Activated naive CD4-positive, alpha-beta T cell treated with anti-CD3 and anti-CD28 coated beads, Interleukin-2, amount 50 U/mL, for 72 hours (primary cell): ENCODE measurements at regions not wholly inside any gene's neighbourhood (a gene's known extent, or its start where the extent isn't known, plus 50 kb on each side); places are given as distances from the start of the nearest gene placed in this dataset.
"Not testable (repeated sequence)": the region's sequence is repeated elsewhere in the genome, so short reads cannot be mapped to it uniquely, and the experiment has no call there.

Experiments
- ATAC-seq, 2 donors: fragments of 150-1000 bp; cut with Tn5 transposase; 2 replicates each; pipeline ENCODE4 v1.10.0; 2021; ENCODE audit warnings: mild to moderate bottlenecking in 2 of 2, moderate library complexity in 2 of 2
- DNase-seq, 2 donors: peaks; one replicate each; pipeline ENCODE4 v3.0.0; 2021 to 2022; ENCODE audit warnings: low spot score in 2 of 2
- H3K27ac Mint-ChIP-seq, 2 donors: one replicate each; pipeline ENCODE4 v1.8.0; 2022; ENCODE audit warnings: mild to moderate bottlenecking in 2 of 2, mixed read lengths in 2 of 2
- H3K36me3 Mint-ChIP-seq, 2 donors: one replicate each; pipeline ENCODE4 v1.8.0; 2022; ENCODE audit warnings: mixed read lengths in 2 of 2
- H3K9me3 Mint-ChIP-seq, 2 donors: one replicate each; pipeline ENCODE4 v1.8.0; 2022; ENCODE audit warnings: mixed read lengths in 2 of 2

DNA sequence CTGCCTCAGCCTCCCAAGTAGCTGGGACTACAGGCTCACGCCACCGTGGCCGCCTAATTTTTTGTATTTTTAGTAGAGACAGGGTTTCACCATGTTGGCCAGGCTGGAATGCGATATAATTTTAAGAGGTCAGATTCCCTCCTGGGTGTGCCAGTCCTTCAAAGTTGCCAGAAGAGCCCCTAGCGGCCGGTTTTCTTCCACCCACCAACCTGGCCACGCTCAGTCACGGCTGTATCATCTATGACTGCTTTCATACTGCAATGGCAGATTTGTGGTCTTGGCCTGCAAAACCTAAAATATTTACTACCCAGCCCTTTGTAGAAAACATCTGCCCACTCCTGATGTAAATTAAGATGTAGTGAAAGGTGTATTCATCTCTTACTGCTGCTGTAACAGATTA is 117.5 kb upstream of the BASP1 start:
- DNase-seq (no peak), ATAC-seq (no peak)
- Mint-ChIP-seq H3K36me3 (no peaks in the 10 kb centered on the region), H3K9me3 (no peaks in the 10 kb centered on the region), H3K27ac (no peak overlapping the region)

DNA sequence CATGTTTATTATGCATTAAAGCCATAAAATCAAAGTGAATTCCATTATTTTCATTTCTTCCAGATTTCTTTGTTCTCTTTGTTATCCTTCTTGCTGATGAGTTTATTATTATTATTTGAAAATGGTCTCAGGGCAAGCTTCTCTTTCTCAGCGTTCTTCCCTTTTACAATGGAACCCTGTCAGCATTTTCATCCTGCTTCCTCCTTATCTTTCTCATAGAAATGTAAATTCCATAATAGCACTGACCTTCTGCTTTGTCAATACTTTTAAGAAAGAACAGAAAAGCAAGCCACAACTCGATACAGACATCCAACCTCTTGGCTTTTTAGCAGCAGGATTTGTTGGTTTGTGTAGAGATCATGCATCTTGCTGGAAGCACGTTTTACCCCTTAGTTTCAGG is 114.0 kb upstream of the BASP1 start:
- H3K36me3 Mint-ChIP-seq: no peaks in the 10 kb centered on the region
- ATAC-seq: no peak

DNA sequence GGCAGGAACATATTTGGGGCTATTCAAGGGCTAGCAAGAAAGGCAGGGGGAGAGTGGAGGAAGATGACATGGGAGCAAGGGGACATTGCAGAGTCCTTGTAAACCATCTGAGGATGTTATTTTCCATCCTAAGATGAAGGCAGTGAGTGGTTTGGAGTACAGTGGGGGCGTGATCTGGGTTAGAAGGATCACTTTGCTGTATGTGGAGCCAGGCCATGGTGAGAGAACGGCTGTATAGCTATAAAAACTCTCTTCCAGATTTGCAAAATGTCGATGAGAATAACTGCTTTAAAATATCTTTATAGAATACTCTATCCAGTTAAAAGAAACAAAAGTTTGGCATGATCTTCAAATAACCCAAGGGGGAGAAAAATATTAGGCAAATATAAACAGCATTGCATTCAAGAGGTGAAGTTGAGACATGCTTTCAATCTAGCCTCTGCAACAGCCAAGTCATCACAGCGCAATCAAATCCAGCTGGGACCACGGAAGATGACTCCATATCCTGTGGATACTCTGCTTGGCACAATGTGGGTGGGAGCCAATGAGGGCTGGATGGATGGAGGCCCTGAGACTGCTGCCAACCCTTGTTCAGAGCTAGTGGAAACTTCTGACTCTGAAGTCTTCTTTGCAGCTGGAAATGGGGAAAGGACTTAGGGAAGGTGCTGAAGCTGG is 111.5 kb upstream of the BASP1 start:
- ATAC-seq: no peak
- no peaks in the 10 kb centered on the region for H3K36me3 Mint-ChIP-seq
- H3K9me3 Mint-ChIP-seq: no peaks in the 10 kb centered on the region
- no peak overlapping the region for H3K27ac Mint-ChIP-seq
- no peak for DNase-seq

More for the DNA sequence above, 114.0 kb upstream of the BASP1 start:
- DNase-seq: no peak
- Mint-ChIP-seq H3K9me3 (no peaks in the 10 kb centered on the region), H3K27ac (no peak overlapping the region)

DNA sequence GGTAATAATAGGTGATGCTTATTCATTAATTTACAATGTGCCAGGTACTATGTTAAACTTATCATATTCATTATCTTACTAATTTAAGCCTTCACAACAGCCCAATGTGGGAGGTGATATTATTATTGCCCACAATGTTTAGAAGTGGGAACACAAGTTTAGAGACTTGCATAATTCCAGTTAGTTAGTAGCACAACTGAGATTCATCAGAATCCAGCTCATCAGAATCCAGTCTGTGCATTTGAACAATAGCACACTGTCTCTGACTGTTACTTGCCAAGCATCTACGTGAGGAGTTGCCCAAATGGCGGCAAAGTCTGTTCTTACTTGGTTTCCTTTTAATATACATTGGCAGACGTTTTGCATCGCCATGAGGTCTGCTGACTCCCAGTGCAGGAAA is 110.9 kb upstream of the BASP1 start:
- ATAC-seq: no peak
- H3K9me3 Mint-ChIP-seq: no peaks in the 10 kb centered on the region
- DNase-seq: no peak
- no peak overlapping the region for H3K27ac Mint-ChIP-seq
- H3K36me3 Mint-ChIP-seq: no peaks in the 10 kb centered on the region

DNA sequence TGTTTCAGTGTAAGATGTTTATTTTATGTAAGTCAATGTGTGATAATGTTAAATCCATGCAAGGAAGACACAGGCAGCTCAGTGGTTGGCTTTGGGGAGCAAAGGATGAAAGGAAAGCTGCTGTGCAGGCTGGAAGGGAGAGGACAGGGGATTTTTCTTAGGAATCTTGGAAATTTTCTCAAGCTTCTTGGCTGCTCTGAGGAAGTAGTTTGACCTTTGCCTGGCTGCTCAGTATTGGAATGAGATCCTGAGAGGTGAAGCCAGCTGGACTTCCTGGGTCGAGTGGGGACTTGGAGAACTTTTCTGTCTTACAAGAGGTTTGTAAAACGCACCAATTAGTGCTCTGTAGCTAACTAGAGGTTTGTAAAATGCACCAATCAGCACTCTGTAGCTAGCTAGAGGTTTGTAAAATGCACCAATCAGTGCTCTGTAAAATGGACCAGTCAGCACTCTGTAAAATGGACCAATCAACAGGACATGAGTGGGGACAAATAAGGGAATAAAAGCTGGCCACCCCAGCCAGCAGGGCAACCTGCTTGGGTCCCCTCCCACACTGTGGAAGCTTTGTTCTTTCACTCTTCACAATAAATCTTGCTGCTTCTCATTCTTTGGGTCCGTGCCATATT is 105.2 kb upstream of the BASP1 start:
- DNase-seq, H3K27ac Mint-ChIP-seq, H3K36me3 Mint-ChIP-seq, H3K9me3 Mint-ChIP-seq, ATAC-seq: not testable (repeated sequence)

DNA sequence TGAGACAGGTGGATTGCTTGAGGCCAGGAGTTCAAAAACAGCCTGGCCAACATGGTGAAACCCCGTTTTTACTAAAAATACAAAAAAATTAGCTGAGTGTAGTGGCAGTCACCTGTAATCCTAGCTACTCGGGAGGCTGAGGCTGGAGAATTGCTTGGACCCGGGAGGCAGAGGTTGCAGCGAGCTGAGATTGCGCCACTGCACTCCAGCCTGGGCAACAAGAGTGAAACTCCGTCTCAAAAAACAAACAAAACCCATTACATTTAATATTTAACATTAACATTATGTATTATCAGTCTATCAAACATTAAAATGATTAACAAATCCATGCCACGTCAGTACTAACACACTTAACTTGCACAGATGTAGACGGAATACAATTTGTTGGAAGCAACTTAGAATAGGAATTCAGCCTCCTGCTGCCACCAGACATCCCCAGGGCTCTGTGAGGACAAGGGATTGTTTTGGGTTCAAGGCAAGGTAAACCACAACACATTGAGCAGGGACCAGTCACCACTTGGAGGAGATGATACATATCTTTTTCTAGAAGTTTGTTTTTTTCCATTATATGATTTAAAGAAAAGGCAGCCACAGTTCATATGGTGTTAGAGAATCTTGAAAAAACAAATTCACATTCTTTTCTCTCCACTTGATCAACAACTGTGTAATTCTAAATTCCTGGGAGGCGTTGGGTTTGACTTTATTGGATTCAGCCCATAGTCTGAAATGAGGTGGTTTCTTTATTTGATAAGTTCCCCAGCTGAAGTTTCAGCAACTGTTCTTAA is 104.1 kb upstream of the BASP1 start:
- no peak for ATAC-seq
- no peak for DNase-seq
- H3K9me3 Mint-ChIP-seq: no peaks in the 10 kb centered on the region
- no peak overlapping the region for H3K27ac Mint-ChIP-seq
- H3K36me3 Mint-ChIP-seq: no peaks in the 10 kb centered on the region

DNA sequence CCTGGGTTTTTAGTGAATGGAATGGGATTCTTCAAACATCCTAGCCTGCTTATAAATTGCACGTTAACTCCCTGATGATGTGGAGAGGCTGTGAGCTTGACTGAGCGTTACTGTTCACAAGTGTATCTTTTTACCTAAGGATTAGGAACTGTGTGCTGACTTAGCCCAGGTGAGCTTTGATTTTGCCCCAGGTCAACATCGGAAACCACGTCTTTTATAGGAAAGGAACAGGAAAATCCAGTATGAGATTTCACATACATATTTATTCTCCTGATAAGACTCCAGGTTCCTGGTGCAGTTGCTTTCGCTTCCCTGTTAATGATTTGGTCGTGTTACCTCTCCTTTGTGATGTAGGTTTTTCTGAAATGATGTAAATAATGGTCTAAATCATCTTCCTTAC is 103.2 kb upstream of the BASP1 start:
- H3K9me3 Mint-ChIP-seq: no peaks in the 10 kb centered on the region
- H3K36me3 Mint-ChIP-seq: peaks cover 0 to 5% of the 10 kb centered on the region in 2 donors
- no peak for DNase-seq
- no peak for ATAC-seq
- H3K27ac Mint-ChIP-seq: no peak overlapping the region

DNA sequence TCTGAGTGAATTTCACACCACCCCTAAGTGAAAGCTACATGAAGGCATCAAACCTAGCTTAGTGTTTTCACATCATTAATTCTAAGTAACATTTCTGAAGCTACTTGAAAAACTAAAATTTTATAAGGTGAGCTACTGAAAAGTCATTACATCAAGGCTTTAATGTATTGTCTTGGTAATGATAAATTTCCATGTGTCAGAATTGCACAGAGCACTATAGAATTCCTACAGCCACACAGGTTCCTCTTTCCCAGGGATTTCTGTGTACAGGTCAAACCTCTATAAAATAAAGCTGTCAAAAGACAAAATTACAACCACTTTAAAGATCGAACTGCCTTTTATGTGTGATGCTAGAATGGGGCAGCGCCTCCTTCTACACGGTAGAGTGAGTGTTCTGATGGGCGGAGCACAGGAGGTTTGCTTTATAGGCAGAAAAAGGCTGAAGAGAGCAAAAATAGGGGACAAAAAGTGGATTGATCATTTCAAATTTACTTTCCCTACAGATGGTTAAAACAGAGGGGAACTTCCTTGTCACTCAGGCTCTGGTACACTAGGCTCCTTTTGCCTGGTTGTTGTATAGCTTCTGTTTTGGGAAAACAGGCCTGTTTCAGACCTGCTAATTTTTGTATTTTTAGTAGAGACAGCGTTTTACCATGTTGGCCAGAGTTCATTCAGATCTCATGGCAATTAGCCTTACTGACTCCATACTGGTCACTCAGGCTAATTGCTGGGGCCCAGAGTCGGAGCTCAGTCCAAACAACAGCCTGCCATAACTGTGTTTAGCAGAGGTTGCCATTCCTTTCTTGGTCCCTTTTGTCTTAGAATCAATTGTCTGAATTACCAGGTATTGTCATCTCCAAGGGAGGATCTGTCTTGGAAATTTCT is 102.5 kb upstream of the BASP1 start:
- ATAC-seq (no peak), DNase-seq (no peak)
- Mint-ChIP-seq H3K9me3 (peaks cover 0 to 3% of the 10 kb centered on the region in 2 donors), H3K36me3 (peaks cover 0 to 5% of the 10 kb centered on the region in 2 donors), H3K27ac (no peak overlapping the region)

DNA sequence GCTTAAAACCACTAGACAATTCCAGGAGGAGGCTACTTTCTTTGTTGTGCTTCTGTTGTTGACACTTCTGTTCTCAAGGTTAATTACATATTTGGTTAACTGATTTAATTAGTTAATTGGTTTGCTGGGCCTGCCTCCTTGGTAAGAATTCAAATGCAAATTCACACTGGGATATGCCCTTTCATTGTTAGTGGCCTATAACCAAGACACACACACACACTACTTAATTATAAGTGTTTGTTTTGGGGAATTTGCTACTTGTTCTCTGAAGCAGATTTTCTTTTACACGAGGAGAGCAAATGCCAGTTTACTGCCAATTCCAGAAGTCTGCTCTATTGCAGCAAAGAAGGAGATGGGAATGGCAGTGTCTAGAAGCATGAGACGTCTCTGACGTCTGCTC is 101.6 kb upstream of the BASP1 start:
- ATAC-seq: no peak
- Mint-ChIP-seq H3K27ac (no peak overlapping the region), H3K9me3 (peaks cover 0 to 6% of the 10 kb centered on the region in 2 donors), H3K36me3 (peaks cover 0 to 5% of the 10 kb centered on the region in 2 donors)
- no peak for DNase-seq

DNA sequence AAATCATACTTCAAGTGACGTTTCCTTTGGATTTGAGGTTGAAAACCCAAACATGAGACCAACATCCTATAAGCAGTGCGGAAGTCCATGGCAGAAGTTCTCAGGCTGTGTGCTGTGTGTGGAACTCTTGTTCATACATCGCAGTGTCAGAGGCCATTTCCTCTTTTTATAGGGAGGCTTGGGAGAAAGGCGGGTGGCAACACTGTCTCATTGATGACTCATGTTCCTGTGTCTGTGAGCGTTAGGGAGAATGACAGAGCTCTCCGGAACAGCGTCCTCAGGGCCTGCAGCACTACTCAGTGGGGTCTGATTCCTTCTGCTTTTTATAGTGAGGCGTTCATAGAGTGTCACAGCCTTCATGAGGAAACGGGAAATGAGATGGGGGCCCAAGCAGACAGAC is 98.8 kb upstream of the BASP1 start:
- DNase-seq (peak in 1 of 2 donors; percentile 2), ATAC-seq (peak; percentile 74 to 85)
- Mint-ChIP-seq H3K36me3 (peaks cover 0 to 5% of the 10 kb centered on the region in 2 donors), H3K27ac (peak overlapping the region; percentile 17 to 87), H3K9me3 (peaks cover 0 to 7% of the 10 kb centered on the region in 2 donors)

DNA sequence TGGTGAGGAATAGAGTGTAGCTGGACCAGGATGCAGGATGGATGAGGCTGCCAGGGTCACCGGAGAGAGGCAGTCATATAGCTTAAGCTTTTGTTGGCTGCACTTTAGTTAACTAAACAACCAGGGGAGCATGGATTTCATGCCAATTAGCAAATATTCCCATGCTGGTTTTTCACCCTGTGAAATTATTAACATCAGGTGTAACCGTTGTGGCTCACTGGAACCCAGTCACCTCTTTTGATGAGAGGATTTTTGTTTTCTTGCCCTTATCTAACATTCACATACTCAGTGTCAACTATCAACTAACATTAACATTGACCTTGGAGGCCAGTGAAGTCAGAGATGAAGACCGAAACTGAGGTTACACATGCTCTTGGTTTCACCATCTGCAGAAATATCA is 97.2 kb upstream of the BASP1 start:
- DNase-seq (no peak), ATAC-seq (no peak)
- Mint-ChIP-seq H3K9me3 (peaks cover 0 to 7% of the 10 kb centered on the region in 2 donors), H3K27ac (no peak overlapping the region), H3K36me3 (peaks cover 0 to 5% of the 10 kb centered on the region in 2 donors)

DNA sequence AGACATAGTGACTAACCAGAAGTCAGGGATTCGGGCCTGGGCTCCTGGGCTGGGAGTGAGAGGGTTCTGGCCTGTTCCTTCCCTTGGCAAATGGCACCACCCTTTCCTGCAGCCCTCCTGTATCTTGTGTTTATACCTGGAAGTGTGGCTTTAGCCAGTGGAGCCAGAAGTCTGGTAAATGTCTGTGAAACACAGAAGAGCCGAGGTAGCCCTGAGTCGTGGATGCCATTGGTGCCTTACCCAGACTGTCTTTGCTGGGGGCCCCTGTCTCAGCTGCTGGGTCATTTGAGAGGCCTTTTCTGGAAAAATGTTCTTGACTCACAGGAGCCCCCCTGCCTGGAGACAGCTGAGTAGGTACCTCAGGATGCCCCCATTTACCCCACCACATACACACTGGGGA is 95.7 kb upstream of the BASP1 start:
- no peak overlapping the region for H3K27ac Mint-ChIP-seq
- peaks cover 0 to 5% of the 10 kb centered on the region in 2 donors for H3K36me3 Mint-ChIP-seq
- H3K9me3 Mint-ChIP-seq: peaks cover 0 to 7% of the 10 kb centered on the region in 2 donors
- DNase-seq (no peak), ATAC-seq (no peak)

DNA sequence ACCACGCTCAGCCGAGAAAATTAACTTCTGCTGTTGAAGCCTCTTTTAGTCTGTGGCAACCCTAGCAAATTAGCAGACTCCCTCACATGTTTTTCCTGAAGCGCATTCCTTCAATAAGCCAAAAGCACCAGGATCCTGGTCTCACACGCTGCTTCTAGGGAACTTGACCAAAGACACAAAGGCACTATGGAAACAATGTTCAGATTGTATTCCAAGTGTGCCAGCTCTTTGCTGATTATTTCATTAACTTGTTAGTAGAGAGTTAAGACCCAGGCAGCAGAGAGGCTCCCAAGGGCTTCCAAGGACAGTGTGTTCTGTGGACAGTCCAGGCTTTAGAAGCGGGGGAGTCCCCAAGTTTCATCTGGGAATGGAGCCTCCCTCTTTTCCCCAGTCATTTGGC is 94.4 kb upstream of the BASP1 start:
- peaks cover 0 to 5% of the 10 kb centered on the region in 2 donors for H3K36me3 Mint-ChIP-seq
- DNase-seq (no peak), ATAC-seq (no peak)
- H3K27ac Mint-ChIP-seq: no peak overlapping the region
- H3K9me3 Mint-ChIP-seq: peaks cover 0 to 7% of the 10 kb centered on the region in 2 donors

DNA sequence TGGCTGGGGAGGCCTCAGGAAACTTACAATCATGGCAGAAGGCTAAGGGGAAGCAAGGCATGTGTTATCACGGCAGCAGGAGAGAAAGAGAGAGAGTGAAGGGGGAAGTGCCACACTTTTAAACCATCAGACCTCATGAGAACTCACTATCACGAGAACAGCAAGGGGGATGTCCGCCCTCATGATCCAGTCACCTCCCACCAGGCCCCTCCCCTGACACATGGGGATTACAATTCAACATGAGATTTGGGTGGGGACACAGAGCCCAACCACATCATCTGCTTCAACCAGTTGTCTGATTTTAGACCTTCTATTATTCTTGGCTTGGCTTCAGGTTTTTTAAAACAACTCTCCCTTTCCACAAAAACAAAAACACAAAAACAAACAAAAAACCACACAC is 93.7 kb upstream of the BASP1 start:
- H3K9me3 Mint-ChIP-seq, H3K27ac Mint-ChIP-seq, H3K36me3 Mint-ChIP-seq, DNase-seq, ATAC-seq: not testable (repeated sequence)

DNA sequence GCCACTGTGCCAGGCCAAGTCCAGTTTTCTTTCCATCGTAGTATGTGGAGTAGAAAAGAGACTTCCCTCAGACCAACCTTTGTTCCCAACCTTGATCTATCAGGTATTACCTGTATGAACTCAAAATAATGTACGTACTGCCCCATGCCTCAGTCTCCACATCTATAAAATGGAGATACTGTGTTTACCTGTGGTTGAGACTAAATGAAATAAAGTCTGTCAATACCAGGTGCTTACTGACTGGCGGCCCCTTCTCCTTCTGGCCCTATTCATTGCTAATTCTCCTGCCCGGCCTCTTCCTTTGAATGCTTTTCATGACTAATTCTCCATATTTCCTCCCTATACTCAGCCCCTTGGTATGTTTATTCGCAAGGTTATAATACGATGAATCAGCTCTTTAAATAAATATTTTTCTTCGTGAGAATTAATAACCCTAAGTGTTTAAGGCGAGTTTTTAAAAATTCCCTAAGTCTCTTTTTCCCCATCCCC is 89.6 kb upstream of the BASP1 start:
- ATAC-seq (no peak), DNase-seq (no peak)
- Mint-ChIP-seq H3K27ac (no peak overlapping the region), H3K9me3 (no peaks in the 10 kb centered on the region), H3K36me3 (no peaks in the 10 kb centered on the region)

DNA sequence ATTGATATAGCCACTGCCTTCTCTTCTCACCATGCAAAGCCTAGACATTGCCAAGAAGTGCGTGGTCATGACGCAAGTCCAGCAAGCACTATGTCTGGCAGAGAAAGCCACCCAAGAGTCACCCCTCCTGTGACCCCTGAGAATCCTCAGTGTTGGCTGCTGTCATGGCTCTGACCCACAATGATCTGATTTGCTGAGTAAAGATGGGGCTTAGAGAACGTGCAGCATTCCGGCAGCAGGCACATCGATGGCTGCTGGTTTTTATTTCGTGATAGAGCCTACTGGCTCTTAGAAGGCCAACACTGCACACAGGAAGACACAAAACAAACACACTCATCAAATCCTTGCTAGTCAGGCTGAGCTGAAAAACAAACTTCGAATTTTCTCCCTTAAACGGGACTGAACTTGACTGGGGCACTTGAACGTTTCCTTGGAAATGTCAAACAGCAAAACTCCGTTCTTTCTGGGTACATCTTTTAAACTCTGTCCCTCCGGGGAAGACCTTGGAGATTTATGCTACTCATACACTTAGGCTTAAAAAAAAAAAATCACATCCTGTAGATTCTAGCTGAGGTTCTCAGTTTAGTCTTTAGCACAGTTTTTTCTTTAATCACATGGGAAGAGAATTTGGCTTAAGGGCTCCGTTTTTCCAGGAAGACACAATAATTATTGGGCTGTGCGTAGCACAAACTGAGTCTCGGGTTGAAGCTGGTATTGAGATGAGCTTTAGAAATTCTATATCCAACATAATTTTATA is 88.2 kb upstream of the BASP1 start:
- no peak for ATAC-seq
- DNase-seq: no peak
- no peaks in the 10 kb centered on the region for H3K36me3 Mint-ChIP-seq
- H3K27ac Mint-ChIP-seq: no peak overlapping the region
- H3K9me3 Mint-ChIP-seq: no peaks in the 10 kb centered on the region
